H9 (cell line): ENCODE measurements at regions not wholly inside any gene's neighbourhood (a gene's known extent, or its start where the extent isn't known, plus 50 kb on each side); places are given as distances from the start of the nearest gene placed in this dataset.

Experiments
- DNase-seq: peaks from one replicate; pipeline ENCODE4 v3.0.0-alpha.2; 2017
- H2AFZ ChIP-seq: one replicate; pipeline ENCODE4 v1.6.1; 2013; ENCODE audit warnings: mild to moderate bottlenecking, low read length, control low read depth, moderate library complexity
- H2AK5ac ChIP-seq: 2 replicates; pipeline ENCODE4 v1.6.1; 2013; ENCODE audit warnings: low read length, control low read depth, mixed read lengths; ENCODE audit not compliant: insufficient read length
- H2BK120ac ChIP-seq: one replicate; pipeline ENCODE4 v1.6.1; 2013; ENCODE audit warnings: low read depth, mild to moderate bottlenecking, low read length, control low read depth, inconsistent platforms; ENCODE audit not compliant: poor library complexity, severe bottlenecking
- H2BK12ac ChIP-seq: 2 replicates; pipeline ENCODE4 v1.6.1; 2013; ENCODE audit warnings: low read length, control low read depth, mixed read lengths, low read depth; ENCODE audit not compliant: insufficient read length
- H2BK15ac ChIP-seq: 2 replicates; pipeline ENCODE4 v1.6.1; 2013; ENCODE audit warnings: low read depth, low read length, control low read depth
- H2BK20ac ChIP-seq: one replicate; pipeline ENCODE4 v1.6.1; 2013; ENCODE audit warnings: low read depth, mild to moderate bottlenecking, low read length, control low read depth, inconsistent platforms; ENCODE audit not compliant: poor library complexity, severe bottlenecking
- H2BK5ac ChIP-seq: 2 replicates; pipeline ENCODE4 v1.6.1; 2013; ENCODE audit warnings: low read length, control low read depth, mixed read lengths; ENCODE audit not compliant: insufficient read length
- H3K14ac ChIP-seq: 2 replicates; pipeline ENCODE4 v1.6.1; 2013; ENCODE audit warnings: low read length, control low read depth; ENCODE audit not compliant: insufficient read depth
- H3K18ac ChIP-seq: 2 replicates; pipeline ENCODE4 v1.6.1; 2013; ENCODE audit warnings: low read depth, mild to moderate bottlenecking, mixed read lengths, low read length, control low read depth; ENCODE audit not compliant: insufficient read length
- H3K23ac ChIP-seq: 2 replicates; pipeline ENCODE4 v1.6.1; 2013; ENCODE audit warnings: low read length, control low read depth, mixed read lengths, low read depth; ENCODE audit not compliant: insufficient read length
- H3K23me2 ChIP-seq: 2 replicates; pipeline ENCODE4 v1.6.1; 2013; ENCODE audit warnings: low read depth, mild to moderate bottlenecking, mixed read lengths, low read length, control low read depth; ENCODE audit not compliant: insufficient read length, poor library complexity, severe bottlenecking
- H3K27ac ChIP-seq: 2 replicates; pipeline ENCODE4 v1.5.1; 2013; ENCODE audit warnings: low read length, control low read depth, mixed read lengths, low read depth; ENCODE audit not compliant: insufficient read length
- H3K27me3 ChIP-seq: 2 replicates; pipeline ENCODE4 v1.6.1; 2013; ENCODE audit warnings: low read length, control low read depth, inconsistent platforms; ENCODE audit not compliant: insufficient read depth
- H3K4ac ChIP-seq: 2 replicates; pipeline ENCODE4 v1.6.1; 2013; ENCODE audit warnings: low read depth, mild to moderate bottlenecking, control low read depth, inconsistent platforms, low read length, moderate library complexity
- H3K4me1 ChIP-seq: 2 replicates; pipeline ENCODE4 v1.6.1; 2013; ENCODE audit warnings: low read length, control low read depth, inconsistent platforms; ENCODE audit not compliant: insufficient read depth
- H3K4me2 ChIP-seq: 2 replicates; pipeline ENCODE4 v1.6.1; 2013; ENCODE audit warnings: low read length, control low read depth, mixed read lengths; ENCODE audit not compliant: insufficient read length, insufficient read depth
- H3K56ac ChIP-seq: 2 replicates; pipeline ENCODE4 v1.6.1; 2013; ENCODE audit warnings: low read depth, mild to moderate bottlenecking, mixed read lengths, low read length, control low read depth; ENCODE audit not compliant: insufficient read length
- H3K79me1 ChIP-seq: 2 replicates; pipeline ENCODE4 v1.6.1; 2013; ENCODE audit warnings: low read depth, mild to moderate bottlenecking, moderate library complexity, low read length, control low read depth, inconsistent platforms; ENCODE audit not compliant: insufficient read depth, poor library complexity, severe bottlenecking
- H3K79me2 ChIP-seq: 2 replicates; pipeline ENCODE4 v1.6.1; 2013; ENCODE audit warnings: low read length, control low read depth, inconsistent platforms; ENCODE audit not compliant: insufficient read depth
- H3K9ac ChIP-seq: 2 replicates; pipeline ENCODE4 v1.6.1; 2013; ENCODE audit warnings: low read length, control low read depth, mixed read lengths; ENCODE audit not compliant: insufficient read length; ENCODE audit errors: extremely low read depth
- H3K9me3 ChIP-seq: one replicate; pipeline ENCODE4 v1.6.1; 2013; ENCODE audit warnings: low read depth, low read length, inconsistent platforms; ENCODE audit not compliant: control insufficient read depth
- H3T11ph ChIP-seq: one replicate; pipeline ENCODE4 v1.6.1; 2013; ENCODE audit warnings: mild to moderate bottlenecking, low read length, control low read depth, inconsistent platforms
- H4K20me1 ChIP-seq: one replicate; pipeline ENCODE4 v1.6.1; 2013; ENCODE audit not compliant: control insufficient read depth, insufficient read length, insufficient read depth
- H4K5ac ChIP-seq: 2 replicates; pipeline ENCODE4 v1.6.1; 2013; ENCODE audit warnings: low read depth, mild to moderate bottlenecking, mixed read lengths, low read length, control low read depth; ENCODE audit not compliant: insufficient read length
- H4K8ac ChIP-seq: replicated peaks from 2 replicates; pipeline ENCODE4 v1.6.1; 2013; ENCODE audit warnings: low read length, control low read depth, mixed read lengths, low read depth; ENCODE audit not compliant: insufficient read length
- H4K91ac ChIP-seq: 2 replicates; pipeline ENCODE4 v1.6.1; 2013; ENCODE audit warnings: low read depth, mild to moderate bottlenecking, moderate library complexity, mixed read lengths, low read length, control low read depth; ENCODE audit not compliant: insufficient read length
- H3K27ac Mint-ChIP-seq, 3 experiments: 2 replicates in 2 of 3; 3 replicates in 1 of 3; pipeline ENCODE4 v1.8.0; 2020 to 2021; ENCODE audit warnings: mixed read lengths in 3 of 3, mild to moderate bottlenecking in 1 of 3, moderate library complexity in 1 of 3
- H3K27me3 Mint-ChIP-seq: 2 replicates; pipeline ENCODE4 v1.8.0; 2021; ENCODE audit warnings: low read depth, mild to moderate bottlenecking, moderate library complexity, mixed read lengths
- H3K36me3 Mint-ChIP-seq, 3 experiments: 2 replicates in 2 of 3; 3 replicates in 1 of 3; pipeline ENCODE4 v1.8.0; 2020 to 2021; ENCODE audit warnings: low read depth in 3 of 3, mixed read lengths in 3 of 3; ENCODE audit not compliant: insufficient read depth in 1 of 3
- H3K4me1 Mint-ChIP-seq, 2 experiments: 2 replicates each; pipeline ENCODE4 v1.8.0; 2020; ENCODE audit warnings: mixed read lengths in 2 of 2
- H3K4me3 Mint-ChIP-seq, 2 experiments: 2 replicates in 1 of 2; 3 replicates in 1 of 2; pipeline ENCODE4 v1.8.0; 2020 to 2021; ENCODE audit warnings: mild to moderate bottlenecking in 2 of 2, mixed read lengths in 2 of 2, moderate library complexity in 1 of 2
- H3K9me3 Mint-ChIP-seq, 2 experiments: 2 replicates in 1 of 2; 3 replicates in 1 of 2; pipeline ENCODE4 v1.8.0; 2020; ENCODE audit warnings: mild to moderate bottlenecking in 2 of 2, mixed read lengths in 2 of 2, moderate library complexity in 1 of 2
- CTCF ChIP-seq: fragments of 200-600 bp; sonication (generic); conservative IDR thresholded peaks from 3 replicates; pipeline ENCODE4 v1.8.0; 2021; ENCODE audit warnings: antibody characterized with exemption, mild to moderate bottlenecking
- WGBS: extraction: QIAGEN DNeasy Blood & Tissue Kit; methylation state at CpG from one replicate; pipeline ENCODE4 v1.1.7; 2013; ENCODE audit warnings: missing lambda C conversion rate, low lambda C conversion rate, mixed read lengths; ENCODE audit not compliant: insufficient read length; ENCODE audit errors: extremely low coverage; 5-methylcytosine and 5-hydroxymethylcytosine counted together

DNA sequence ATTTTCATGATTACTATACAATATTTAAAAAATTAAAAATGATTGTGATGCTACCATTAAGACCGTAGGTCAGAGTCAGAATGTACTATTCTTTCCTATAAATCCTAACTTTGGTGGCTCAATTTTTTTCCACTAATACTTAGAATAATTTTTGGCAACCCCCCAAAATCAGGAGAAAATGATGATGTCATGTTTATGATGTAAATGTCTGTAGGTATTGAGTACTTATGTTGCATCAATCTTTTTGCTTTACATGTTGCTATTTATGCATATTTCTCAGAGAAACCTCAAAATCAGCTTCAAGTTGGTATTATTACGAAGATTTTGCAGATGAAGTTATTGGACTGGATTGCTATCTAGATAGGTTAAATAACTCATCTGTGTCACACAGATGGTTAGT, 371.2 kb downstream of the ADGRL2 start:
- Histone ChIP-seq H3K4ac (no peak overlapping the region), H3K79me2 (no peaks in the 10 kb centered on the region), H2BK20ac (no peak overlapping the region), H3T11ph (no peak overlapping the region), H4K20me1 (no peaks in the 10 kb centered on the region), H3K27me3 (no peaks in the 10 kb centered on the region), H2BK5ac (no peak overlapping the region), H2BK120ac (no peak overlapping the region), H2AFZ (no peak overlapping the region), H3K27ac (no peak overlapping the region), H3K79me1 (no peaks in the 10 kb centered on the region), H4K91ac (no peak overlapping the region), H4K5ac (no peak overlapping the region), H2BK15ac (no peak overlapping the region), H3K4me1 (no peaks in the 10 kb centered on the region), H3K56ac (no peak overlapping the region), H3K23ac (no peak overlapping the region), H3K23me2 (no peaks in the 10 kb centered on the region), H3K4me2 (no peak overlapping the region), H2AK5ac (no peak overlapping the region), H2BK12ac (no peak overlapping the region), H3K18ac (no peak overlapping the region), H3K14ac (no peak overlapping the region), H4K8ac (no peak overlapping the region), H3K9ac (no peak overlapping the region), H3K9me3 (no peaks in the 10 kb centered on the region)
- no peak for DNase-seq
- no peaks in the 10 kb centered on the region for H3K27me3 Mint-ChIP-seq
- WGBS, result no CpG with 5 or more reads among the region's 2 CpGs
- no peaks in the 10 kb centered on the region; a peak in 1 of 7 replicates for H3K36me3 Mint-ChIP-seq
- H3K27ac Mint-ChIP-seq, result no peak overlapping the region
- no peaks in the 10 kb centered on the region for H3K4me1 Mint-ChIP-seq
- no peak for TF ChIP-seq CTCF
- H3K9me3 Mint-ChIP-seq, result peaks cover 0 to 4% of the 10 kb centered on the region in 2 experiments; a peak in 2 of 5 replicates
- H3K4me3 Mint-ChIP-seq, result no peak overlapping the region
